Endodermal cell (in vitro differentiated cells): ENCODE measurements at regions not wholly inside any gene's neighbourhood (a gene's known extent, or its start where the extent isn't known, plus 50 kb on each side); places are given as distances from the start of the nearest gene placed in this dataset.

Source experiments
- DNase-seq: peaks from one replicate; pipeline ENCODE4 v3.0.0-alpha.2; 2017
- H3K27ac ChIP-seq: 2 replicates; pipeline ENCODE4 v1.5.1; 2013; ENCODE audit warnings: mild to moderate bottlenecking, low read depth, low read length, moderate library complexity
- H3K27me3 ChIP-seq: 2 replicates; pipeline ENCODE4 v1.6.1; 2013; ENCODE audit warnings: mild to moderate bottlenecking, low read length, moderate library complexity; ENCODE audit not compliant: insufficient read depth, control insufficient read depth, poor library complexity, severe bottlenecking
- H3K36me3 ChIP-seq: 2 replicates; pipeline ENCODE4 v1.7.0; 2013; ENCODE audit warnings: mild to moderate bottlenecking, low read length, moderate library complexity; ENCODE audit not compliant: control insufficient read depth, insufficient read depth
- H3K4me1 ChIP-seq: one replicate; pipeline ENCODE4 v1.7.0; 2013; ENCODE audit warnings: low read length; ENCODE audit not compliant: control insufficient read depth, insufficient read depth
- H3K4me3 ChIP-seq: 2 replicates; pipeline ENCODE4 v1.5.1; 2013; ENCODE audit warnings: mild to moderate bottlenecking, low read length, moderate library complexity
- H3K9ac ChIP-seq: 2 replicates; pipeline ENCODE4 v1.6.1; 2013; ENCODE audit warnings: mild to moderate bottlenecking, low read length, moderate library complexity; ENCODE audit not compliant: poor library complexity, severe bottlenecking; ENCODE audit errors: extremely low read depth
- H3K9me3 ChIP-seq: 2 replicates; pipeline ENCODE4 v1.6.1; 2013; ENCODE audit warnings: mild to moderate bottlenecking, low read length, moderate library complexity; ENCODE audit not compliant: control insufficient read depth
- H3K27ac Mint-ChIP-seq: 2 replicates; pipeline ENCODE4 v1.8.0; 2020; ENCODE audit warnings: mixed read lengths
- H3K27me3 Mint-ChIP-seq: 2 replicates; pipeline ENCODE4 v1.8.0; 2021; ENCODE audit warnings: mild to moderate bottlenecking, mixed read lengths; ENCODE audit not compliant: insufficient read depth
- H3K36me3 Mint-ChIP-seq: 2 replicates; pipeline ENCODE4 v1.8.0; 2020; ENCODE audit warnings: low read depth, mixed read lengths
- H3K4me1 Mint-ChIP-seq: 2 replicates; pipeline ENCODE4 v1.8.0; 2020; ENCODE audit warnings: mixed read lengths
- H3K4me3 Mint-ChIP-seq: 2 replicates; pipeline ENCODE4 v1.8.0; 2020; ENCODE audit warnings: mild to moderate bottlenecking, moderate library complexity, mixed read lengths
- H3K9me3 Mint-ChIP-seq: 2 replicates; pipeline ENCODE4 v1.8.0; 2020; ENCODE audit warnings: mild to moderate bottlenecking, mixed read lengths
- WGBS, 2 experiments: methylation state at CpG; one replicate each; pipeline versions ENCODE4 v1.1.5 to v1.1.7; 2013; ENCODE audit warnings: missing lambda C conversion rate in 2 of 2, mixed read lengths in 1 of 2; ENCODE audit not compliant: insufficient coverage in 1 of 2, insufficient read length in 1 of 2; 5-methylcytosine and 5-hydroxymethylcytosine counted together
- TF ChIP-seq, protein P1 (sequence below): fragments of 200-600 bp; sonication (generic); conservative IDR thresholded peaks from 2 replicates; pipeline ENCODE4 v1.5.0; 2021; ENCODE audit warnings: antibody characterized with exemption, mild to moderate bottlenecking

DNA sequence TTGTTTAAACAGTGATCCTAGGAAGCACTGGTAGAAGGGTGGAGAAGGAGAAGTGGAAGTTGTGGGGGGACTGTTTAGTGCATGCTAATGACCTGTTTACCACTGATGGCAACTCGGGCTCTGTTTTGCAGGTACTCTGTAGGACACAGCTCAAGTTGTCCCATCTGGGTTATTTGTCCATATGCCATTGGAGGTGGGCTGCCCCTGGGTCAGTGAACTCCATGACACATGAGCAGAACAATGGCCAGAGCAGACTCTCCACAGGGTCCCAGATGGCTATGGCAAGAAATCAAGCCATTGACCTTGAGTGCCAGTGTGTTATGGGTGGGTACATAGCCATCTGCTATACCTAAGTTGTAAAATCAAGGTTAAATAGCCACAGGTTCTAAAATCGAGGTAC, 175.9 kb downstream of the GAS1 start:
- no peaks in the 10 kb centered on the region for H3K36me3 Mint-ChIP-seq
- H3K4me3 Mint-ChIP-seq, result no peak overlapping the region
- Histone ChIP-seq H3K9ac (no peak overlapping the region), H3K4me3 (no peak overlapping the region), H3K36me3 (no peaks in the 10 kb centered on the region), H3K27ac (no peak overlapping the region), H3K4me1 (no peaks in the 10 kb centered on the region), H3K9me3 (no peaks in the 10 kb centered on the region), H3K27me3 (no peaks in the 10 kb centered on the region)
- peaks cover 1% of the 10 kb centered on the region for H3K27me3 Mint-ChIP-seq
- peaks cover 4% of the 10 kb centered on the region for H3K9me3 Mint-ChIP-seq
- peaks cover 12% of the 10 kb centered on the region for H3K4me1 Mint-ChIP-seq
- TF ChIP-seq, protein P1, sequence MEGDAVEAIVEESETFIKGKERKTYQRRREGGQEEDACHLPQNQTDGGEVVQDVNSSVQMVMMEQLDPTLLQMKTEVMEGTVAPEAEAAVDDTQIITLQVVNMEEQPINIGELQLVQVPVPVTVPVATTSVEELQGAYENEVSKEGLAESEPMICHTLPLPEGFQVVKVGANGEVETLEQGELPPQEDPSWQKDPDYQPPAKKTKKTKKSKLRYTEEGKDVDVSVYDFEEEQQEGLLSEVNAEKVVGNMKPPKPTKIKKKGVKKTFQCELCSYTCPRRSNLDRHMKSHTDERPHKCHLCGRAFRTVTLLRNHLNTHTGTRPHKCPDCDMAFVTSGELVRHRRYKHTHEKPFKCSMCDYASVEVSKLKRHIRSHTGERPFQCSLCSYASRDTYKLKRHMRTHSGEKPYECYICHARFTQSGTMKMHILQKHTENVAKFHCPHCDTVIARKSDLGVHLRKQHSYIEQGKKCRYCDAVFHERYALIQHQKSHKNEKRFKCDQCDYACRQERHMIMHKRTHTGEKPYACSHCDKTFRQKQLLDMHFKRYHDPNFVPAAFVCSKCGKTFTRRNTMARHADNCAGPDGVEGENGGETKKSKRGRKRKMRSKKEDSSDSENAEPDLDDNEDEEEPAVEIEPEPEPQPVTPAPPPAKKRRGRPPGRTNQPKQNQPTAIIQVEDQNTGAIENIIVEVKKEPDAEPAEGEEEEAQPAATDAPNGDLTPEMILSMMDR, result no peak
- DNase-seq, result no peak
- WGBS, 2 experiments, result 70 to 73% methylated on average over 1 to 2 of the region's 2 CpGs
- H3K27ac Mint-ChIP-seq, result no peak overlapping the region

DNA sequence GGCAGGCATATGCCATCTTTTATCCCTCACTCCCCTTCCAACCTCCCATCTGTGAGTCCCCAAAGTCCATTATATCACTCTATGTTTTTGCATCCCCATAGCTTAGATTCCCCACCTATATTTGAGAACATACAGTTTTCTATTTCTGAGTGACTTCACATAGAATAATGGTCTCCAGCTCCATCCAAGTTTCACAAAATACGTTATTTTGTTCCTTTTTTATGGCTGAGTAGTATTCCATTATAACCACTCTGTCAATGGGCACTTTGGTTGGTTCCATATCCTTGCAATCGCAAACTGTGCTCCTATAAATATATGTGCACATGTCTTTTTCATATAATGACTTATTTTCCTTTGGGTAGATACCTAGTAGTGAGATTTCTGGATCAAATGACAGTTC, 178.6 kb downstream of the GAS1 start:
- Histone ChIP-seq H3K9me3 (no peaks in the 10 kb centered on the region), H3K27ac (no peak overlapping the region), H3K4me3 (no peak overlapping the region), H3K4me1 (no peaks in the 10 kb centered on the region), H3K9ac (no peak overlapping the region), H3K27me3 (no peaks in the 10 kb centered on the region), H3K36me3 (no peaks in the 10 kb centered on the region)
- WGBS, 2 experiments, result 77 to 100% methylated on average over 1 to 2 of the region's 2 CpGs
- Mint-ChIP-seq H3K27me3 (peaks cover 1% of the 10 kb centered on the region), H3K4me3 (no peak overlapping the region), H3K9me3 (peaks cover 4% of the 10 kb centered on the region), H3K27ac (no peak overlapping the region), H3K4me1 (peaks cover 6% of the 10 kb centered on the region), H3K36me3 (no peaks in the 10 kb centered on the region)
- TF ChIP-seq, protein P1, result no peak
- DNase-seq, result no peak

DNA sequence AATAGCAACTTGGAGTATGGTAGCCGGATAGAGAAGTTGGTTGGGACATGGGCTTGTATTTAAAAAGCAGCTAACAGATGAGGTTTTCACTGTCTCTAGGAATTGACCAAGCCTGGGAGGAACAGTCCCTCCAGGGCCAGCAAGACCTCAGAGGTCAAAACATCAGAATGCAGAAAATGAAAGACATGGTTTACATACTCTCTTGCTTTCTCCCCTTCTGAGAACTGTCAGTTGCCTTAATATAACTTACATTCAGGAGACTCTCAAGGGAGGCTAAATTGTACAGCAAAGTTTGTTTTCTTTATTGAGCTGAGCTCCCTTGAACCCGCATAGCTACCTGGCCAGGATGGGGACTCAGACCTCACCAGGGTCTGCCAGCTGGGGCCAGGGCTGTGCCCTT, 179.3 kb downstream of the GAS1 start:
- Mint-ChIP-seq H3K36me3 (no peaks in the 10 kb centered on the region), H3K4me3 (no peak overlapping the region), H3K4me1 (peaks cover 2% of the 10 kb centered on the region), H3K9me3 (peaks cover 4% of the 10 kb centered on the region), H3K27me3 (peaks cover 1% of the 10 kb centered on the region), H3K27ac (no peak overlapping the region)
- TF ChIP-seq, protein P1, result no peak
- DNase-seq, result no peak
- Histone ChIP-seq H3K36me3 (no peaks in the 10 kb centered on the region), H3K27me3 (no peaks in the 10 kb centered on the region), H3K4me1 (no peaks in the 10 kb centered on the region), H3K4me3 (no peak overlapping the region), H3K27ac (no peak overlapping the region), H3K9me3 (no peaks in the 10 kb centered on the region), H3K9ac (no peak overlapping the region)
- WGBS, 2 experiments, result 90 to 100% methylated on average over 1 to 2 of the region's 2 CpGs
